ENCODE measurements at regions not wholly inside any gene's neighbourhood (a gene's known extent, or its start where the extent isn't known, plus 50 kb on each side); places are given as distances from the start of the nearest gene placed in this dataset.

- no peak overlapping the region for H4K8ac ChIP-seq (ENCODE audit: low read length)
- no peak overlapping the region for H2BK15ac ChIP-seq (ENCODE audit: low read depth, poor library complexity, severe bottlenecking)
- H3K27me3 ChIP-seq (ENCODE audit: control insufficient read depth in 1 of 2, insufficient read depth in 1 of 2, low read length in 2 of 2) = peaks cover 0 to 3% of the 10 kb centered on the region in 2 experiments
- H3K36me3 ChIP-seq (ENCODE audit: control insufficient read depth in 1 of 2, insufficient read depth in 2 of 2, low read depth in 1 of 2, low read length in 2 of 2) = no peaks in the 10 kb centered on the region
- H3K27ac ChIP-seq (ENCODE audit: low read length, poor library complexity, severe bottlenecking) = no peak overlapping the region
- DNase-seq = no peak
- H3K9me3 ChIP-seq (ENCODE audit: control insufficient read depth, low read length) = peaks cover 7% of the 10 kb centered on the region
- H3K79me1 ChIP-seq (replicated peaks; ENCODE audit: low read length, poor library complexity, severe bottlenecking) = no peaks in the 10 kb centered on the region
- H3K18ac ChIP-seq (ENCODE audit: low read depth in 1 of 2, low read length in 2 of 2) = no peak overlapping the region
- no peak overlapping the region for H3K4me3 ChIP-seq (ENCODE audit: insufficient read depth in 1 of 2, low read depth in 1 of 2, low read length in 2 of 2)
- H3K23ac ChIP-seq (ENCODE audit: low read length in 2 of 2) = no peak overlapping the region
- H3K4me2 ChIP-seq (ENCODE audit: low read length, poor library complexity, severe bottlenecking) = no peak overlapping the region
- 92% methylated on average over 10 of the region's 10 CpGs for WGBS
- H2BK12ac ChIP-seq (ENCODE audit: low read length in 2 of 2) = no peak overlapping the region
- H2BK120ac ChIP-seq (ENCODE audit: low read depth, low read length) = no peak overlapping the region
- no peak overlapping the region for H3K9ac ChIP-seq (ENCODE audit: low read length)
- H3K4ac ChIP-seq (ENCODE audit: low read depth in 1 of 2, low read length in 2 of 2) = no peak overlapping the region
- no peak overlapping the region for H3K14ac ChIP-seq (ENCODE audit: low read length in 2 of 2)
- H4K91ac ChIP-seq (ENCODE audit: low read length) = no peak overlapping the region
- H3K4me1 ChIP-seq (ENCODE audit: control insufficient read depth, insufficient read depth, low read depth, low read length) = peaks cover 4% of the 10 kb centered on the region
- H2AFZ ChIP-seq (ENCODE audit: low read depth, low read length) = no peak overlapping the region
- no peak overlapping the region for H2BK5ac ChIP-seq (ENCODE audit: low read depth, low read length, poor library complexity, severe bottlenecking)
- H2AK5ac ChIP-seq (ENCODE audit: low read length, severe bottlenecking) = no peak overlapping the region
These were observed 501.3 kb downstream of the CD83 start for GRCh38 chr6:14618759-14619418.

- H2BK5ac ChIP-seq (ENCODE audit: low read depth, low read length, poor library complexity, severe bottlenecking) = no peak overlapping the region
- H3K27ac ChIP-seq (ENCODE audit: low read length, poor library complexity, severe bottlenecking) = no peak overlapping the region
- no peaks in the 10 kb centered on the region for H3K79me1 ChIP-seq (replicated peaks; ENCODE audit: low read length, poor library complexity, severe bottlenecking)
- no peak overlapping the region for H3K4ac ChIP-seq (ENCODE audit: low read depth in 1 of 2, low read length in 2 of 2)
- no peak overlapping the region for H3K18ac ChIP-seq (ENCODE audit: low read depth in 1 of 2, low read length in 2 of 2)
- peaks cover 4% of the 10 kb centered on the region for H3K4me1 ChIP-seq (ENCODE audit: control insufficient read depth, insufficient read depth, low read depth, low read length)
- H3K9me3 ChIP-seq (ENCODE audit: control insufficient read depth, low read length) = peaks cover 7% of the 10 kb centered on the region
- H3K9ac ChIP-seq (ENCODE audit: low read length) = no peak overlapping the region
- H2AK5ac ChIP-seq (ENCODE audit: low read length, severe bottlenecking) = no peak overlapping the region
- peaks cover 0 to 3% of the 10 kb centered on the region in 2 experiments for H3K27me3 ChIP-seq (ENCODE audit: control insufficient read depth in 1 of 2, insufficient read depth in 1 of 2, low read length in 2 of 2)
- no peak overlapping the region for H2BK15ac ChIP-seq (ENCODE audit: low read depth, poor library complexity, severe bottlenecking)
- H3K23ac ChIP-seq (ENCODE audit: low read length in 2 of 2) = no peak overlapping the region
- no peak overlapping the region for H2BK120ac ChIP-seq (ENCODE audit: low read depth, low read length)
- no peaks in the 10 kb centered on the region for H3K36me3 ChIP-seq (ENCODE audit: control insufficient read depth in 1 of 2, insufficient read depth in 2 of 2, low read depth in 1 of 2, low read length in 2 of 2)
- no peak overlapping the region for H4K91ac ChIP-seq (ENCODE audit: low read length)
- no peak overlapping the region for H3K4me2 ChIP-seq (ENCODE audit: low read length, poor library complexity, severe bottlenecking)
- no peak overlapping the region for H3K4me3 ChIP-seq (ENCODE audit: insufficient read depth in 1 of 2, low read depth in 1 of 2, low read length in 2 of 2)
- H2AFZ ChIP-seq (ENCODE audit: low read depth, low read length) = no peak overlapping the region
- no peak overlapping the region for H4K8ac ChIP-seq (ENCODE audit: low read length)
- no peak overlapping the region for H2BK12ac ChIP-seq (ENCODE audit: low read length in 2 of 2)
- no peak for DNase-seq
- 87% methylated on average over 5 of the region's 7 CpGs for WGBS
- no peak overlapping the region for H3K14ac ChIP-seq (ENCODE audit: low read length in 2 of 2)
These were observed 501.8 kb downstream of the CD83 start for GRCh38 chr6:14619419-14619781.

GRCh38 chr6:14620522-14620921 lies 502.9 kb downstream of the CD83 start:
- 69% methylated on average over 9 of the region's 9 CpGs for WGBS
- Histone ChIP-seq H3K36me3 (ENCODE audit: control insufficient read depth in 1 of 2, insufficient read depth in 2 of 2, low read depth in 1 of 2, low read length in 2 of 2) (no peaks in the 10 kb centered on the region), H2AK5ac (ENCODE audit: low read length, severe bottlenecking) (no peak overlapping the region), H3K9ac (ENCODE audit: low read length) (no peak overlapping the region), H3K4me2 (ENCODE audit: low read length, poor library complexity, severe bottlenecking) (no peak overlapping the region), H2BK15ac (ENCODE audit: low read depth, poor library complexity, severe bottlenecking) (no peak overlapping the region), H2BK12ac (ENCODE audit: low read length in 2 of 2) (no peak overlapping the region), H3K9me3 (ENCODE audit: control insufficient read depth, low read length) (peaks cover 5% of the 10 kb centered on the region), H2AFZ (ENCODE audit: low read depth, low read length) (no peak overlapping the region), H3K4ac (ENCODE audit: low read depth in 1 of 2, low read length in 2 of 2) (no peak overlapping the region), H3K4me3 (ENCODE audit: insufficient read depth in 1 of 2, low read depth in 1 of 2, low read length in 2 of 2) (no peak overlapping the region), H4K91ac (ENCODE audit: low read length) (no peak overlapping the region), H4K8ac (ENCODE audit: low read length) (no peak overlapping the region), H3K27me3 (ENCODE audit: control insufficient read depth in 1 of 2, insufficient read depth in 1 of 2, low read length in 2 of 2) (peaks cover 0 to 3% of the 10 kb centered on the region in 2 experiments), H2BK5ac (ENCODE audit: low read depth, low read length, poor library complexity, severe bottlenecking) (no peak overlapping the region), H3K27ac (ENCODE audit: low read length, poor library complexity, severe bottlenecking) (no peak overlapping the region), H3K4me1 (ENCODE audit: control insufficient read depth, insufficient read depth, low read depth, low read length) (peaks cover 4% of the 10 kb centered on the region), H3K14ac (ENCODE audit: low read length in 2 of 2) (peak overlapping the region in 1 of 2 experiments; percentile 44), H2BK120ac (ENCODE audit: low read depth, low read length) (no peak overlapping the region), H3K79me1 (replicated peaks; ENCODE audit: low read length, poor library complexity, severe bottlenecking) (no peaks in the 10 kb centered on the region), H3K18ac (ENCODE audit: low read depth in 1 of 2, low read length in 2 of 2) (no peak overlapping the region), H3K23ac (ENCODE audit: low read length in 2 of 2) (no peak overlapping the region)
- DNase-seq = no peak

- no peak overlapping the region for H2BK15ac ChIP-seq (ENCODE audit: low read depth, poor library complexity, severe bottlenecking)
- H3K79me1 ChIP-seq (replicated peaks; ENCODE audit: low read length, poor library complexity, severe bottlenecking) = no peaks in the 10 kb centered on the region
- H3K9ac ChIP-seq (ENCODE audit: low read length) = no peak overlapping the region
- peaks cover 0 to 3% of the 10 kb centered on the region in 2 experiments for H3K27me3 ChIP-seq (ENCODE audit: control insufficient read depth in 1 of 2, insufficient read depth in 1 of 2, low read length in 2 of 2)
- WGBS = 75% methylated on average over 5 of the region's 5 CpGs
- H3K18ac ChIP-seq (ENCODE audit: low read depth in 1 of 2, low read length in 2 of 2) = no peak overlapping the region
- no peak overlapping the region for H3K23ac ChIP-seq (ENCODE audit: low read length in 2 of 2)
- H3K4me2 ChIP-seq (ENCODE audit: low read length, poor library complexity, severe bottlenecking) = no peak overlapping the region
- H4K8ac ChIP-seq (ENCODE audit: low read length) = no peak overlapping the region
- H2BK12ac ChIP-seq (ENCODE audit: low read length in 2 of 2) = no peak overlapping the region
- no peak overlapping the region for H2AK5ac ChIP-seq (ENCODE audit: low read length, severe bottlenecking)
- H4K91ac ChIP-seq (ENCODE audit: low read length) = no peak overlapping the region
- no peaks in the 10 kb centered on the region for H3K9me3 ChIP-seq (ENCODE audit: control insufficient read depth, low read length)
- H2BK5ac ChIP-seq (ENCODE audit: low read depth, low read length, poor library complexity, severe bottlenecking) = no peak overlapping the region
- no peak overlapping the region for H2BK120ac ChIP-seq (ENCODE audit: low read depth, low read length)
- no peak overlapping the region for H3K27ac ChIP-seq (ENCODE audit: low read length, poor library complexity, severe bottlenecking)
- peaks cover 4% of the 10 kb centered on the region for H3K4me1 ChIP-seq (ENCODE audit: control insufficient read depth, insufficient read depth, low read depth, low read length)
- H3K36me3 ChIP-seq (ENCODE audit: control insufficient read depth in 1 of 2, insufficient read depth in 2 of 2, low read depth in 1 of 2, low read length in 2 of 2) = no peaks in the 10 kb centered on the region
- H2AFZ ChIP-seq (ENCODE audit: low read depth, low read length) = no peak overlapping the region
- no peak for DNase-seq
- no peak overlapping the region for H3K14ac ChIP-seq (ENCODE audit: low read length in 2 of 2)
- H3K4ac ChIP-seq (ENCODE audit: low read depth in 1 of 2, low read length in 2 of 2) = no peak overlapping the region
- H3K4me3 ChIP-seq (ENCODE audit: insufficient read depth in 1 of 2, low read depth in 1 of 2, low read length in 2 of 2) = no peak overlapping the region
These were observed 503.9 kb downstream of the CD83 start for GRCh38 chr6:14621518-14621917.

Data from mesenchymal stem cell (in vitro differentiated cells and primary cell).